Immature natural killer cell (primary cell): ENCODE measurements at regions not wholly inside any gene's neighbourhood (a gene's known extent, or its start where the extent isn't known, plus 50 kb on each side); places are given as distances from the start of the nearest gene placed in this dataset.

Experiments
- DNase-seq, 3 donors: peaks; one replicate each; pipeline ENCODE4 v3.0.0; 2022; ENCODE audit warnings: mixed read lengths in 1 of 3
- H3K27ac Mint-ChIP-seq, 6 donors: one replicate each; pipeline ENCODE4 v1.8.0; 2020; ENCODE audit warnings: mixed read lengths in 6 of 6, mild to moderate bottlenecking in 5 of 6, inconsistent platforms in 4 of 6, moderate library complexity in 3 of 6
- H3K27me3 Mint-ChIP-seq, 3 donors: one replicate each; pipeline ENCODE4 v1.8.0; 2020 to 2021; ENCODE audit warnings: low read depth in 3 of 3, mild to moderate bottlenecking in 3 of 3, mixed read lengths in 3 of 3, moderate library complexity in 3 of 3, inconsistent platforms in 1 of 3
- H3K36me3 Mint-ChIP-seq, 3 donors: one replicate each; pipeline ENCODE4 v1.8.0; 2020; ENCODE audit warnings: mixed read lengths in 3 of 3, inconsistent platforms in 2 of 3, mild to moderate bottlenecking in 2 of 3
- H3K4me1 Mint-ChIP-seq, 2 donors: one replicate each; pipeline ENCODE4 v1.8.0; 2020; ENCODE audit warnings: inconsistent platforms in 2 of 2, mild to moderate bottlenecking in 2 of 2, mixed read lengths in 2 of 2, moderate library complexity in 1 of 2
- H3K4me3 Mint-ChIP-seq, 5 donors: one replicate each; pipeline ENCODE4 v1.8.0; 2020; ENCODE audit warnings: mild to moderate bottlenecking in 5 of 5, mixed read lengths in 5 of 5, inconsistent platforms in 3 of 5, moderate library complexity in 3 of 5
- H3K9me3 Mint-ChIP-seq, 6 donors: one replicate each; pipeline ENCODE4 v1.8.0; 2020; ENCODE audit warnings: mild to moderate bottlenecking in 6 of 6, mixed read lengths in 6 of 6, inconsistent platforms in 4 of 6, moderate library complexity in 3 of 6

DNA sequence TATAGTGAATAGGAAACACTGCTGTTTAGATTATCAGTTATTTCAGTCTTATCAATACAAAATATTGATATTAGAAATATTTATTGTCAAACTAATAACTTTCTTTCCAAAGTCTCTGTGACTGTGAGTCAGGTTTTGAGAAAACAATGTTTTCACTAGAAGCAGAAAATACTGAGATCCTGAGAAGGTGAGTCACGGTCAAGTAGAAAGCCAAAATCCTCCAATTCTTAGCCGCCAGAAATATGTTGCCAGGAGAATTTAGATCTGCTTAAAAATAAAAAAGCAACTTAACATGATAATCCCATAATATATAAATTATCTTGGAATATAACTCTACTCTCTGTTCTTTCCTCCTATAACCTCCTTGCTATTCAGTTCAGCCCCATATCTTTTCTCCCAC lies 181.9 kb upstream of the NRXN1 start:
- H3K4me1 Mint-ChIP-seq = no peaks in the 10 kb centered on the region
- no peak overlapping the region for H3K27ac Mint-ChIP-seq
- no peak overlapping the region for H3K4me3 Mint-ChIP-seq
- H3K36me3 Mint-ChIP-seq = no peaks in the 10 kb centered on the region
- H3K27me3 Mint-ChIP-seq = peaks cover 0 to 2% (median 0%) of the 10 kb centered on the region in 3 donors
- no peak for DNase-seq
- peaks cover 3 to 47% (median 18%) of the 10 kb centered on the region in 6 donors for H3K9me3 Mint-ChIP-seq

GRCh38 chr2:51212374-51212773 lies 180.4 kb upstream of the NRXN1 start:
- peaks cover 0 to 2% (median 0%) of the 10 kb centered on the region in 3 donors for H3K27me3 Mint-ChIP-seq
- H3K36me3 Mint-ChIP-seq = no peaks in the 10 kb centered on the region
- H3K4me1 Mint-ChIP-seq = no peaks in the 10 kb centered on the region
- no peak overlapping the region for H3K27ac Mint-ChIP-seq
- H3K9me3 Mint-ChIP-seq = peaks cover 7 to 50% (median 20%) of the 10 kb centered on the region in 6 donors
- DNase-seq = no peak
- H3K4me3 Mint-ChIP-seq = no peak overlapping the region

DNA sequence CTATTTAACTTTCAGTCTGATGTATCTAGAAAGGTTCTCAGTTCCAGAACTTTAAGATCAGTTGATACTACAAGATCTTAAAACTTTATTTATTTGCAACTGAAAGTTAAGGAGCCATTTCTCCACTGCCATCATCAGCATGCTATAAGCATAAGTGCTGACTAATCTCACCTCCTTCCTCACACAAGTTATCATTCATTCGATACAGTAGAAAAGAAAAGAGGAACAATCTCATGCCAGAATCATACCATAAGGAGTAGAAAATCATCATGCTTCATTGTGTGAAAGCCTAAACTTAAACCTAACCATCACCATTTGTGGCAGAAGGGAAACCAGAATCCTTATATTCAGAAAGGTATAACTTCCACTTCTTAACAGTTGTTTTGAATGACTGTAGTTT lies 176.6 kb upstream of the NRXN1 start:
- Mint-ChIP-seq H3K27me3 (peaks cover 0 to 2% (median 0%) of the 10 kb centered on the region in 3 donors), H3K4me1 (no peaks in the 10 kb centered on the region), H3K9me3 (peaks cover 13 to 57% (median 23%) of the 10 kb centered on the region in 6 donors), H3K27ac (no peak overlapping the region), H3K36me3 (no peaks in the 10 kb centered on the region), H3K4me3 (no peak overlapping the region)
- DNase-seq = no peak

- peaks cover 0 to 4% (median 0%) of the 10 kb centered on the region in 3 donors for H3K27me3 Mint-ChIP-seq
- no peaks in the 10 kb centered on the region for H3K4me1 Mint-ChIP-seq
- no peaks in the 10 kb centered on the region for H3K36me3 Mint-ChIP-seq
- no peak overlapping the region for H3K27ac Mint-ChIP-seq
- DNase-seq = no peak
- H3K4me3 Mint-ChIP-seq = no peak overlapping the region
- peaks cover 12 to 56% (median 28%) of the 10 kb centered on the region in 6 donors for H3K9me3 Mint-ChIP-seq
These were observed 169.4 kb upstream of the NRXN1 start for GRCh38 chr2:51201295-51201694.

DNA sequence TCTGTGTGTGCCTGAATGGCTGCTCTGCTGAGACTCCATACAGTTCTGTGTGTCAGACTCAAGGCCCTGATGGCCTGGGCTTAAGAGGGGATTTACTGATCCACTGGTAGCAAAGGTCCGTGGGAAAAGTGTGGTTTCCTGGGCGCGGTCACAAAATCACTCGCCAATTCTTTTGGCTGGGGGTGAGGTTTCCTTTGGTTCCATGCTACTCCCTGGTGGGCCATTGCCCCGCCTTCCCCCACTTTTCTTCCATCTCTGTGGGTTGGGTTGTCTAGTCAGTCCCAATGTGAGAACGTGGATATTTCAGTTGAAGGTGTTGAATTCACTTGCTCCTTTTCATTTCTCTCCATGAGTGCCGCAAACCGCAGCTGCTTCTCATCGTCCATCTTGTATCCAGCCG lies 162.7 kb upstream of the NRXN1 start:
- no peak overlapping the region for H3K27ac Mint-ChIP-seq
- no peak for DNase-seq
- H3K27me3 Mint-ChIP-seq = peaks cover 0 to 3% (median 0%) of the 10 kb centered on the region in 3 donors
- no peak overlapping the region for H3K4me3 Mint-ChIP-seq
- H3K9me3 Mint-ChIP-seq = peaks cover 25 to 87% (median 51%) of the 10 kb centered on the region in 6 donors
- no peaks in the 10 kb centered on the region for H3K4me1 Mint-ChIP-seq
- H3K36me3 Mint-ChIP-seq = peaks cover 0 to 4% (median 0%) of the 10 kb centered on the region in 3 donors

- Mint-ChIP-seq H3K27me3 (peaks cover 0 to 3% (median 2%) of the 10 kb centered on the region in 3 donors), H3K9me3 (peaks cover 9 to 54% (median 15%) of the 10 kb centered on the region in 6 donors), H3K27ac (no peak overlapping the region), H3K36me3 (no peaks in the 10 kb centered on the region), H3K4me1 (no peaks in the 10 kb centered on the region), H3K4me3 (no peak overlapping the region)
- no peak for DNase-seq
These were observed 138.3 kb upstream of the NRXN1 start for GRCh38 chr2:51170273-51170672.

DNA sequence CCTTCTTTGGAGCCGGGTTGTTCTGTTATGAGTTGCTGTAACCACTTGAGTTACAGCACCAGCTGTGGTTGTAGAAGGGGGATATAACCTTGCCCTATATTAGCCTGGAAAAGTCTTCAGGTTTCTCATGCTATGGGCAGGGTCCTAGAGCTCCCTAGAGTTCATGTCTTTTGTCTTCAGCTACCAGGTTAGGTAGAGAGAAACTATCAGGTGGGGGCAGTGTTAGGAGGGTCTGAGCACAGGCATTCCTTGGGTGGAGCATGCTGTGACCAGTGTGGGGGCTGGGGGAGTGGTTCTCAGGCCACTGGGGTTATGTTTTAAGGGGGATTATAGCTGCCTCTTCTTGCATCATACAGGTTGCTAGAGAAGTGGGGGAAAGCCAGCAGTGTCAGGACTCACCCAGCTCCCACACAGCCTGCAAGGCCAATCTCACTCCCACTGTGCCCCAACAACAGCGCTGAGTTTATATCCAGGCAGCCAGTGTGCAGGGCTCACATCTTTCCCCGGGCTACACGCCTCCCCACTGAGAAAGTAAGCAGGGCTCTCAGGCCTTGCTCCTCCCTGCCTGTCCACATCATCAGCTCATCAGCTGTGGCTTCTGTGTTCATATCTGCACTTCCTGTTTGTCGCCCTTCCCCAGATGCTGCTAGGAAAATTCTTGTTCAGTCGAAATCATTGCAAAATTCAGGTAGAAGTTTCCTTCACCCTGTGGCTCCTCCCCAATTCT lies 133.8 kb upstream of the NRXN1 start:
- H3K27ac Mint-ChIP-seq = no peak overlapping the region
- H3K4me3 Mint-ChIP-seq = no peak overlapping the region
- peaks cover 4 to 54% (median 15%) of the 10 kb centered on the region in 6 donors for H3K9me3 Mint-ChIP-seq
- no peaks in the 10 kb centered on the region for H3K36me3 Mint-ChIP-seq
- DNase-seq = no peak
- peaks cover 0 to 3% (median 2%) of the 10 kb centered on the region in 3 donors for H3K27me3 Mint-ChIP-seq
- H3K4me1 Mint-ChIP-seq = no peaks in the 10 kb centered on the region

DNA sequence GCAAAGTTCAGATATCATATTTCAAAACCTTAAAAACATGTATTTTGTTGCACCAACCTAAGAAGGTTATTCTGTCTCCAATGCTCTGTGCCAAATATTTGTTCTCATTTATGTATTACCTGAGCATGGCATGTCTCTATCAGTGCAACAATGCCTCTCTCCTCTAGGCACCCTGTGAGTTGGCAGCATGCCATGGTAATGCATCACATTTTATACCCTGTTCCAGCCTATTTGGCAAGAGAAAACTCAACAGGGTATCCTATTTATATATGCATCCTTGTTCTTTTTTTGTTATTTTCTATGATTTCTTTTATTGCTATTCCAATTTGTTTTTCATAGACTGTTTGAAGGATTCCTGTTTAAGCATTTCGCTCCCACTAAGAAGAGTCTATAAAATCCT lies 126.3 kb upstream of the NRXN1 start:
- peaks cover 0 to 5% (median 0%) of the 10 kb centered on the region in 3 donors for H3K36me3 Mint-ChIP-seq
- no peaks in the 10 kb centered on the region for H3K27me3 Mint-ChIP-seq
- H3K9me3 Mint-ChIP-seq = peaks cover 4 to 37% (median 13%) of the 10 kb centered on the region in 6 donors
- no peak overlapping the region for H3K4me3 Mint-ChIP-seq
- no peak for DNase-seq
- no peak overlapping the region for H3K27ac Mint-ChIP-seq
- H3K4me1 Mint-ChIP-seq = no peaks in the 10 kb centered on the region

DNA sequence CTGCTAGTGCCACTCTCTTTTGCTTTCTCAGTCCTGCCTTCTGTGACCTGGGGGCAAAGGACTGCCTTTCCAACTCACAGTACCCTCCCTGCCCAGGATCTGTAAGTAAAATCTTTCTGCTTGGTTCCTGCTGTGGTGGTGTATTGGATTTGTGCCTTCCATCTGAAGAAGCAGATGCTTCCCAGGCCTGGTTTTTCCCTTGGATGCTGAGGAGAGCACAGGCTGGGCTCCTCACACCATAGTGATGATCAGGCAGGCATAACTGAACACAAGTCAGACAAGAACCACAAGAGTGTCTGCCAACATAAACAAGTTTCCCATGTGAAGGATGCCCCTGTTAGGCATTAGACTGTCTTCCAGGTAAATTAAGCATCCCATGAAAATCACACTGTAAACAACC lies 121.3 kb upstream of the NRXN1 start:
- DNase-seq = no peak
- Mint-ChIP-seq H3K27ac (no peak overlapping the region), H3K27me3 (no peaks in the 10 kb centered on the region), H3K4me3 (no peak overlapping the region), H3K36me3 (peaks cover 0 to 9% (median 4%) of the 10 kb centered on the region in 3 donors), H3K4me1 (no peaks in the 10 kb centered on the region), H3K9me3 (peaks cover 4 to 36% (median 14%) of the 10 kb centered on the region in 6 donors)

DNA sequence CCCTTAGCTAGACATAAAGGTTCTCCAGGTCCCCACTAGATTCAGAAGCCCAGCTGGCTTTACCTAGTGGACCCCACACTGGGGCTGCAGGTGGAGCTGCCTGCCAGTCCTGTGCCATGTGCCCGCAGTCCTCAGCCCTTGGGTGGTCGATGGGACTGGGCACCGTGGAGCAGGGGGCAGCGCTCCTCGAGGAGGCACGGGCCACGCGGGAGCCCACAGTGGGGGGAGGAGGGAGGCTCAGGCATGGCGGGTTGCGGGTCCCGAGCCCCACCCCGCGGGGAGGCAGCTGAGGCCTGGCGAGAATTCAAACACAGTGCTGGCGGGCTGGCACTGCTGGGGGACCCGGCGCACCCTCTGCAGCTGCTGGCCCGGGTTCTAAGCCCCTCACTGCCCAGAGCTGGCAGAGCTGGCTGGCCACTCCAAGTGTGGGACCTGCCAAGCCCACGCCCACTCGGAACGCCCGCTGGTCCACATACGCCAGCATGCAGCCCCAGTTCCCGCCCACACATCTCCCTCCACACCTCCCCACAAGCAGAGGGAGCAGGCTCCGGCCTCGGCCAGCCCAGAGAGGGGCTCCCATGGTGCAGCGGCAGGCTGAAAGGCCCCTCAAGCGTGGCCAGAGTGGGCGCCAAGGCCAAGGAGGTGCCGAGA lies 119.7 kb upstream of the NRXN1 start:
- Mint-ChIP-seq H3K4me3 (no peak overlapping the region), H3K9me3 (peaks cover 4 to 28% (median 14%) of the 10 kb centered on the region in 6 donors), H3K36me3 (peaks cover 0 to 9% (median 4%) of the 10 kb centered on the region in 3 donors)

DNA sequence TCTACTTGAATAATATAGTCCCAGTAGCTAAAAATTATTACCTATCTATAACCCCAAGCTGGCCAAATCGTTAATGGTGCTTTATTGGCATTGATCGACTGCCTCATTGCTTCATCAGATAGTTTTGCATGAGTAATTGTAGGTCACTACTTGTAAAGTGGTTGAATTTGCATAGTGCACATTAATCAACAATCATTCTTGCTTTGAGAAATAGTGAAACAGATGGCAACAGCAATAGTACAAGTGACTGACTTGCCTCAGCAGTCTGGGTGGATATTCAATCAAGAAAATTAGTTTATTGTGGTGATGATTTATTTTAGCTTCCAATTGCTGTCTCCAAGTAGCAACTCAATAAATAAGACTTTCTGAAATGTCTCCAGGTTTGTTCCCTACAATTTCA lies 117.8 kb upstream of the NRXN1 start:
- Mint-ChIP-seq H3K27ac (no peak overlapping the region), H3K4me1 (no peaks in the 10 kb centered on the region), H3K27me3 (no peaks in the 10 kb centered on the region), H3K36me3 (peaks cover 0 to 9% (median 4%) of the 10 kb centered on the region in 3 donors), H3K4me3 (no peak overlapping the region), H3K9me3 (peaks cover 4 to 35% (median 15%) of the 10 kb centered on the region in 6 donors)
- DNase-seq = no peak

More for the DNA sequence above, 119.7 kb upstream of the NRXN1 start:
- no peak overlapping the region for H3K27ac Mint-ChIP-seq
- H3K4me1 Mint-ChIP-seq = no peaks in the 10 kb centered on the region
- no peak for DNase-seq
- H3K27me3 Mint-ChIP-seq = no peaks in the 10 kb centered on the region

- H3K9me3 Mint-ChIP-seq = peaks cover 0 to 24% (median 13%) of the 10 kb centered on the region in 6 donors
- no peak overlapping the region for H3K4me3 Mint-ChIP-seq
These were observed 113.8 kb upstream of the NRXN1 start for GRCh38 chr2:51145761-51146160.

DNA sequence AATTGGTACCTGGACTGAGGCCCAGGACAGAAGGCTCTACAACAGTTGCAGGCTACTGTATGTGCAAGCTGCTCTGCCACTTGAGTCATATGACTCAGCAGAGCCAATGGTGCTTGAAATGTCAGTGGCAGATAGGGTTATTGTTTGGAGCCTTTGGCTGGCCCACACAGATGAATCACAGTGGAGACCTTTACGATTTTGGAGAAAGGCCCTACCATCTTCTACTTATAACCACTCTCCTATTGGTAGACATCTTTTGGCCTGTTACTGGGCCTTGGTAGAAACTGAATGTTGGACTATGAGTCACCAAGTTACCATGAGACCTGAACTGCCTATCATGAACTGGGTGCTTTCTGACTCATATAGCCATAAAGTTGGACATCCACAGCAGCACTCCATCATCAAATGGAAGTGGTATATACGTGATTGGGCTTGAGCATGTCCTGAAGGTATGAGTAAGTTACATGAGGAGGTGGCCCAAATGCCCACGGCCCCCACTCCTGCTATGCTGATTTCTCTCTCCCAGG lies 88.9 kb upstream of the NRXN1 start:
- no peak for DNase-seq
- Mint-ChIP-seq H3K36me3 (no peaks in the 10 kb centered on the region), H3K27me3 (peaks cover 0 to 1% (median 0%) of the 10 kb centered on the region in 3 donors), H3K9me3 (peaks cover 10 to 48% (median 26%) of the 10 kb centered on the region in 6 donors), H3K4me1 (no peaks in the 10 kb centered on the region), H3K27ac (no peak overlapping the region), H3K4me3 (no peak overlapping the region)

More at GRCh38 chr2:51145761-51146160, 113.8 kb upstream of the NRXN1 start:
- Mint-ChIP-seq H3K4me1 (no peaks in the 10 kb centered on the region), H3K27ac (no peak overlapping the region), H3K36me3 (peaks cover 0 to 4% (median 3%) of the 10 kb centered on the region in 3 donors), H3K27me3 (no peaks in the 10 kb centered on the region)
- DNase-seq = no peak

- H3K27me3 Mint-ChIP-seq = peaks cover 0 to 8% (median 0%) of the 10 kb centered on the region in 3 donors
- H3K9me3 Mint-ChIP-seq = peaks cover 6 to 41% (median 12%) of the 10 kb centered on the region in 6 donors
- no peak overlapping the region for H3K27ac Mint-ChIP-seq
- H3K4me1 Mint-ChIP-seq = no peaks in the 10 kb centered on the region
- no peaks in the 10 kb centered on the region for H3K36me3 Mint-ChIP-seq
- no peak overlapping the region for H3K4me3 Mint-ChIP-seq
- DNase-seq = no peak
These were observed 79.6 kb upstream of the NRXN1 start for GRCh38 chr2:51111532-51111931.
